GM21515 (cell line): ENCODE measurements at regions not wholly inside any gene's neighbourhood (a gene's known extent, or its start where the extent isn't known, plus 50 kb on each side); places are given as distances from the start of the nearest gene placed in this dataset.
"Not testable (repeated sequence)": the region's sequence is repeated elsewhere in the genome, so short reads cannot be mapped to it uniquely, and the experiment has no call there.

Experiments used
- ATAC-seq: cut with Tn5 transposase; IDR thresholded peaks from one replicate; pipeline ENCODE4 v1.9.1; 2021; ENCODE audit not compliant: unreplicated experiment

- ATAC-seq = no peak
These were observed 57.1 kb upstream of the EOMES start for GRCh38 chr3:27779176-27779575.

GRCh38 chr3:27789420-27789819, 67.3 kb upstream of the EOMES start:
- ATAC-seq = no peak

DNA sequence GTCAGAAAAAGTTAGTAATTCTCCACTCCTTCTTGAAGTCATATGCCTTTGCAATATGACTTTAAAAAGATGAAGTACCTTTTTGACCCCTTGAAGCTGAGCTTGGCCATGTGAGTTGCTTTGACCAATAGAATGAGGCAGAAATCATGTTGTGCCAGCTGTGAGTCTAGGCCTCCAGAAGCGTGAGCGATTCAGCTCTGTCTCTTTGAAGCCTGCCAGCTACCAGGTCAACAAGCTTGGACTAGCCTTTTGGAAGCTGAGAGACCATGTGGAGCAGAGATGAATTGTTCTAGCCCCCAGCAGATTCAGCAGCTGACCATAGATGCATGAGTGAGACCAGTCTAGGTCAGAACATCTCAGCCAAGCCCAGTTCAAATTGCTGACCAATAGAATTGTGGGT, 69.8 kb upstream of the EOMES start:
- ATAC-seq = no peak

- no peak for ATAC-seq
These were observed 70.7 kb upstream of the EOMES start for GRCh38 chr3:27792869-27793268.

DNA sequence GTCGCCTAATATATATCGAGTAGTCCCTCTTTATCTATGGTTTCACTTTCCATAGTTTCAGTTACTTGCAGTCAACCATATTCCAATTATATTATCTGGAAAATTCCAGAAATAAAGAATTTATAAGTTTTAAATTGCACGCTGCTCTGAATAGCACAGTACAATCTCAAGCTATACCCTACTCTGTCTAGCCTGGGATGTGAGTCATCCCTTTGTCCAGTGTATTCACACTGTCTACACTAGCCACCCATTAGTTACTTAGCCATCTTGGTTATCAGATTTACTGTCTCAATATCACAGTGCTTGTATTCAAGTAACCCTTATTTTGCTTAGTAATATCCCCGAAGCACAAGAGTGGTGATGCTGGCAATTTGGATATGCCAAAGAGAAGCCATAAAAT, 72.1 kb upstream of the EOMES start:
- ATAC-seq = no peak

DNA sequence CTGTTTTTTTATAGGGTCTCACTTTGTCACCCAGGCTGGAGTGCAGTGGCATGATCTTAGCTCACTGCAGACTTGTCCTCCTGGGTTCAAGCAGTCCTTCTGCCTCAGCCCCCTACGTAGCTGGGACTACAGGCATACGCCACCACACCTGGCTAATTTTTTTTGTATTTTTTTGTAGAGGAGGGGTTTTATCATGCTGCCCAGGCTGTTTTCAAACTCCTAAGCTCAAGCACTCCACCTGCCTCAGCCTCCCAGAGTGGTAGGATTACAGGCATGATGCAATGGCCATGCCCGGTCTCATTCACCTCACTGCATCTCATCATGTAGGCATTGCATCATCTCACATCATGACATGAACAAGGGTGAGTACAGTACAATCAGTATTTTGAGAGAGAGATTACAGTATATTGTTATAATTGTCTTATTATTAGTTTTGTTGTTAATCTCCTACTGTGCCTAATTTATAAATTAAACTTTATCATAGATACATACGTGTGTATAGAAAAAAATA, 74.3 kb upstream of the EOMES start:
- ATAC-seq = no peak

GRCh38 chr3:27797773-27798172, 75.7 kb upstream of the EOMES start:
- ATAC-seq = no peak

DNA sequence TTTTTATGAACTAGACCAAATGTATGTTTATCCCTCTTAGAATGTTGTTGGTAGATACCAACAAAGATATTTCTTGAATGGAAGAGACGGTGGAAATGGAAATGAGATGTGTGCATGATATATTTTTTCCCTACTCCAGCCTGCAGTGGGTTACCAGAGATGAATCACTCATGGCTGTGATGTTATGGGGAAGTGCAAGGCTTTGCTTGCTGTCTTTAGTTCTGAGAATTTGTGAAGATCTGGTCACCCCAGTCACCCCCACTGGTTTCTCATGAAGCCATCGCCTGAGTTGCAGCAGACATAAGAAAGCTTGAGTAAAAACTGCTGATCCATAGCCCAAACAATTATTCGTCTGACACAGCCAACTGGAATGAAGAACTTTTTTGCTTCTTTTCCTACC, 78.1 kb upstream of the EOMES start:
- no peak for ATAC-seq

GRCh38 chr3:27802425-27802824, 80.3 kb upstream of the EOMES start:
- no peak for ATAC-seq

DNA sequence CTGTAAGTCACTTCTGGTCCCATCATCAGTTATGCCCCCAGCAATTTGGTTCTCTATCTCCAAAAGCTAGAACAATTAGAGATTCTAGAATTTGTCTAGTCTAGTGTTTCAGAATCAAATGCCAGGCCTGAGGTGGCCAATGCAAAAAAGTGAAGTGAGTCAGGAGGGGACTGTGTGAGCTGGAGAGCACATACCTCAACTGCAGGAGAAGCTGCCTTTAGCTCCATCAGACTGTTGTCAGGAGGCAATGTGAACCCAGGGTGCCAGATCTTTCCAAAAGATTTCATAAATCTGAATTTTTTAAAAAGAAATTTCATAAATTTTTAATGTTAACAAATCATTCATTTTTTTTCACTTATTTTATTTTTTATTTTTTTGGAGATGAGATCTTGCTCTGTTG, 80.7 kb upstream of the EOMES start:
- ATAC-seq = no peak

- ATAC-seq = no peak
These were observed 83.2 kb upstream of the EOMES start for GRCh38 chr3:27805282-27805681.

GRCh38 chr3:27813255-27813654, 91.1 kb upstream of the EOMES start:
- ATAC-seq = no peak

GRCh38 chr3:27821609-27822008, 99.5 kb upstream of the EOMES start:
- ATAC-seq = not testable (repeated sequence)

DNA sequence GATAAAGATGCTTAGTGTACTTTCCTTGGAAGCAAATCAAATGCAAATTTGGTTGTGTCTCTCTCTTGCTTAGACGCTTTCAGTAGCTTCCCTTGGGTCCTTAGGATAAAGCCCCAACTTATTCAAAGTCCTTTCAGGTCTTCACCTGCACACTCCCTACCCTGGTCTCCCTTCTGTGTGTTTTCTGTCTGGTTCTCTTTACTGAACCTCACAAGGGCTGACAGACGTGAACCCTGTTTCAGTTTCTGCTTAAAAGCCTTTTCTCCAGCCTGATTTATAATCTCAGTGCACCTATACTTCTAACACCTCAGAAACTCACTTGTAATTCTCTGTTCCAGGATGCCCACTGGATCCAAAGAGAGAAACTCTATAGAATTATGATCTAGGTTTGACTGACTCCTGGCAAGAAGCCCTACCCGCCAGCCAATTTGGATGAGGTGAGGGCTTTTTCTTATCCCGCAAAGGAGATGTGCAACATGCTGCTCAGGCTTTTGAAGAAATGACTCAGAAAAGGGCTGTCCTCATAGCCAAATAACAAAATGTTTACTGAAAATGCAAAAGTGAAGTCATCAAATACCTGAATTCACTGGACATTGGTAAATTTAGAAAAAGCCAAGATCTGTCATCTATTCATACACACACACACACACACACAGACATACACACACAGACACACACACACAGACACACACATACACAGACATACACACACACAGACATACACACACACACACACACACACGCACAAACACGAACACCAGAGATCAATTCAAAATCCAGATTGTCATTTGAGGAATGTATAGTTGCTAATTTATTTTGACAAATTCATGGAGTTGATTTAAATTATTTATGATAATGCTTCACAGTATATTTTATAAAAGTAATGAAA, 102.4 kb upstream of the EOMES start:
- ATAC-seq = no peak

- ATAC-seq = no peak
These were observed 104.3 kb upstream of the EOMES start for GRCh38 chr3:27826448-27826847.

DNA sequence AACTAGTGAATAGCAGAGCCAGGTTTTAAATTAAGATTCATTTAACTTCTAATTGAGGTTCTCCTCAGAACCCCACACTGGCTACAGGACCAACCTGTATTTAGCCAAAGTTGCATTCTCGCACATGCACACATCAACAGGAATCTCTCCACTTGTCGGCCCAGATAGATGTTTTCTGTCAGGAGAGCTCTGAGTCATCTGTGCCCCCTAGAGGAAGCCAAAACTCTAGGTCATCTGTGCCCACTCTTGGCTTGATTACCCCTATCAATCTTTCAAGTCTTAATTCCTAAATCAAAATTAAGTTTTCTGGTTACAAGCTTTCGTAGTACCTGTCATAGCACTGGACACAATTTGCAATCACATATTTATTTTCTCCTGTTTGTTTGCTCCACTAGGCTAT, 104.9 kb upstream of the EOMES start:
- no peak for ATAC-seq

GRCh38 chr3:27840807-27841594, 118.9 kb upstream of the EOMES start:
- no peak for ATAC-seq

DNA sequence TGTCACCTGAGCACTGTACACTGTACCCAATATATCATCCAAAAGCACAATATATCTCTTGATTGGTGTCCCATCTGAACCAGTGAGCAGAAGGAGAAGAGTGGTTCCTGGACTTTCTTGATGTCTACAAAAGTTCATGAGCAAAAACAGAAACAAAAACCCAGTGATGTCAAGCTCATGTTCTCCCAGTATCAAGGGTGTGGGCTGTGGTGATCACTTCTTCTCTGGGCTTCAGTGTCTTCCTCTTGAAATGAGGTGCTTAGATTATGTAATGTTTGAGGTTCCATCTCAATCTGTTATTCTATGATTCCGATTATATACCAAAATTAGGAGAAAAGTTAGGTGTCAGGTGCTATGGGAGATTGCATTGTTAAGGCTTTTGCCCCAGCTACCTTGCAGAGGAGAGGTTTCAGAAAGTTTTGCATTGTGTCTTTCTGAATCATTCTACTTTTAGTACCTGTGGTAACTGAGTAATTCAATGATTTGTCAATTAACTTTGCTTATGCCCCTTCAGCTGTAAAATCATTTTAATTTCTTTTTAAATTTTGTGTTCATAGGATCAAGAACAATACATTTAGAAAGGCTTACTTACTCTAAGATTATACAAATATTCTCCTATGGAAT, 122.0 kb upstream of the EOMES start:
- no peak for ATAC-seq

DNA sequence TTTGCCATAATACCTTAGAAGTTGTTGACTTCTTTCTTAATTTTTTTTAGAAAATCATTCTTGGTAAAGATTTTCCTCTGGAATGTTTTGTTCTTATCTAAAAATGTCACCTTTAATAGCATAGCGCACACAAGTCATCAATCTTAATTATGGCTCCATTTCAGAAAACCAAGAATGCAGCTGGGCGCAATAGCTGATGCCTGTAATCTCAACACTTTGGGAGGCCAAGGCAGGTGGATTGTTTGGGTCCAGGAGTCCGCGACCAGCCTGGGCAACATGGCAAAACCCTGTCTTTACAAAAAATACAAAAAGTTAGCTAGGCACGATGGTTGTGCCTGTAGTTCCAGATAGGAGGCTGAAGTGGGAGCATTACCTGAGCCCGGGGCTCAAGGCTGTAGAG, 125.6 kb upstream of the EOMES start:
- ATAC-seq = no peak

DNA sequence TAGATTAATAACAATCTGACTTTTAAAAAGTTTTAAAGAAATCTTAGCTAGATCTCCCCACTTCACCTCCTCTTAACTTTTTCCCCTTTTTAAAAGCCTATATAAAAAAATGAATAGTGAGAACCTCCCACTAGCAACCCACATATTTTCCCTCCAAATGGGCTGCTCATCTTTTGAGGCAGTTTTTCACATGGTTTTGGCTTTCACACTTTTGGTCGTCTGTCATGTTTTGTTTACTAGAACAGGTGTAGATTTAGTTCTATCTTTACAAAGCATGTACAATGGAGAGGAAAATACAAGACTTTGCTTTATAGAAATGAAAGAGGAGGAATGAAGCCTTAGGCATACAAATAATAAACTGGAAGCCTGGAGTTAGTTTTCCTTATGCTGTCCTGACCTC, 126.7 kb upstream of the EOMES start:
- ATAC-seq = no peak

- no peak for ATAC-seq
These were observed 137.7 kb upstream of the EOMES start for GRCh38 chr3:27859821-27860220.
